ENCODE measurements at regions not wholly inside any gene's neighbourhood (a gene's known extent, or its start where the extent isn't known, plus 50 kb on each side); places are given as distances from the start of the nearest gene placed in this dataset.

GRCh38 chr15:92328207-92328606 is 65.5 kb upstream of the ST8SIA2 start:
- TF ChIP-seq CTCF (IDR thresholded peaks at IDR 0.05), result no peak
- DNase-seq (no peak), ATAC-seq (peak; percentile 80)
- Histone ChIP-seq H3K9me3 (no peaks in the 10 kb centered on the region), H3K36me3 (no peaks in the 10 kb centered on the region), H3K27ac (no peak overlapping the region), H3K4me1 (no peaks in the 10 kb centered on the region), H3K27me3 (no peaks in the 10 kb centered on the region), H3K4me3 (no peak overlapping the region)
- intact Hi-C loops (cut with DNase I), result no loop called here

- no peak overlapping the region for H3K4me3 ChIP-seq
- intact Hi-C loops (cut with DNase I), result no loop called here
- no peaks in the 10 kb centered on the region for H3K36me3 ChIP-seq
- no peaks in the 10 kb centered on the region for H3K4me1 ChIP-seq
- ATAC-seq (no peak), DNase-seq (no peak)
- H3K9me3 ChIP-seq, result no peaks in the 10 kb centered on the region
- H3K27me3 ChIP-seq, result no peaks in the 10 kb centered on the region
- no peak for TF ChIP-seq CTCF (IDR thresholded peaks at IDR 0.05)
- no peak overlapping the region for H3K27ac ChIP-seq
Measured at GRCh38 chr15:92332125-92332899, 61.4 kb upstream of the ST8SIA2 start.

- Histone ChIP-seq H3K4me3 (no peak overlapping the region), H3K9me3 (no peaks in the 10 kb centered on the region), H3K27me3 (no peaks in the 10 kb centered on the region), H3K36me3 (no peaks in the 10 kb centered on the region), H3K27ac (no peak overlapping the region), H3K4me1 (no peaks in the 10 kb centered on the region)
- ATAC-seq, result no peak
- DNase-seq, result no peak
- TF ChIP-seq CTCF (IDR thresholded peaks at IDR 0.05), result no peak
- intact Hi-C loops (cut with DNase I), result no loop called here
Measured at GRCh38 chr15:92333709-92334108, 60.0 kb upstream of the ST8SIA2 start.

- intact Hi-C loops (cut with DNase I), result no loop called here
Measured at GRCh38 chr15:92336419-92336987, 57.2 kb upstream of the ST8SIA2 start.

More at GRCh38 chr15:92336419-92336987, 57.2 kb upstream of the ST8SIA2 start:
- Histone ChIP-seq H3K9me3 (no peaks in the 10 kb centered on the region), H3K36me3 (no peaks in the 10 kb centered on the region), H3K4me3 (no peak overlapping the region), H3K27me3 (no peaks in the 10 kb centered on the region), H3K27ac (no peak overlapping the region), H3K4me1 (no peaks in the 10 kb centered on the region)
- no peak for TF ChIP-seq CTCF (IDR thresholded peaks at IDR 0.05)
- DNase-seq (no peak), ATAC-seq (no peak)

Measured in left lung (tissue), 4 donors.